ENCODE measurements at regions not wholly inside any gene's neighbourhood (a gene's known extent, or its start where the extent isn't known, plus 50 kb on each side); places are given as distances from the start of the nearest gene placed in this dataset.

DNA sequence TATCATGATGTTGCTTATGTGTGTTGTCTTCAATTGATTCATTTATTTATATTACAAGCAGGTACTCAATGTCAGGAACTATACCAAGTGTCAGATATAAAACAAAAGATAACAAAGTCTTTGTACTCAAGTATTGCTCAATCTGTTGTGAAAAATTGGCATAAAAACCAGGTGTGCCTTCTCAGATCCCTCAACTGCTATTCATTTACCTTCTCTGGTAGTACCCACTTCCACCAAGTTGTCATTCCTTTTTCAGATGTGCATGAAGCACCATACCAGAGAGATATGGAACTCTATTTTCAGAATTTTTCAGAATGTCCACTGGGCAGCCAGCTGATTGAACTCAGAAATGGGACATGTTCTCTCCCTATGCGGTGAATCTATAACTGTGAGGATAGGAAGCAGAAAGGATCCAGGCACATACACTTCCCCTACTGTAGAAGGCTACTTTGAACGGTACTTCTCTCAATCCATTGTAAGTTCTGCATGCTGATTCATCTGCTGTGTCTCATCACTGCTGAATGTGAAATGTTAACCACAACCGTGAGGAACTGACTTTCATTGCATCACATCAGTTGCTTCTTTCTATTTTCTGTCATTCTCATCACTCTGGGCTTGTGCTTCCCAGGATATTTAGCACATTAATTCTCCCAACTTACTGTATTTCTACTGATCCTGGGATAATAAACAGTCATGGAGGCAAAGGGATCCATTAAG is 1621.3 kb downstream of the SUCLG1 start:
- TF ChIP-seq, protein P1, sequence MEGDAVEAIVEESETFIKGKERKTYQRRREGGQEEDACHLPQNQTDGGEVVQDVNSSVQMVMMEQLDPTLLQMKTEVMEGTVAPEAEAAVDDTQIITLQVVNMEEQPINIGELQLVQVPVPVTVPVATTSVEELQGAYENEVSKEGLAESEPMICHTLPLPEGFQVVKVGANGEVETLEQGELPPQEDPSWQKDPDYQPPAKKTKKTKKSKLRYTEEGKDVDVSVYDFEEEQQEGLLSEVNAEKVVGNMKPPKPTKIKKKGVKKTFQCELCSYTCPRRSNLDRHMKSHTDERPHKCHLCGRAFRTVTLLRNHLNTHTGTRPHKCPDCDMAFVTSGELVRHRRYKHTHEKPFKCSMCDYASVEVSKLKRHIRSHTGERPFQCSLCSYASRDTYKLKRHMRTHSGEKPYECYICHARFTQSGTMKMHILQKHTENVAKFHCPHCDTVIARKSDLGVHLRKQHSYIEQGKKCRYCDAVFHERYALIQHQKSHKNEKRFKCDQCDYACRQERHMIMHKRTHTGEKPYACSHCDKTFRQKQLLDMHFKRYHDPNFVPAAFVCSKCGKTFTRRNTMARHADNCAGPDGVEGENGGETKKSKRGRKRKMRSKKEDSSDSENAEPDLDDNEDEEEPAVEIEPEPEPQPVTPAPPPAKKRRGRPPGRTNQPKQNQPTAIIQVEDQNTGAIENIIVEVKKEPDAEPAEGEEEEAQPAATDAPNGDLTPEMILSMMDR (IDR thresholded peaks at IDR 0.05) = no peak
- no peak for TF ChIP-seq POLR2A (IDR thresholded peaks at IDR 0.05)
